Naive B cell (primary cell): ENCODE measurements at regions not wholly inside any gene's neighbourhood (a gene's known extent, or its start where the extent isn't known, plus 50 kb on each side); places are given as distances from the start of the nearest gene placed in this dataset.

Experiments used
- ATAC-seq, 2 donors: fragments of 150-1000 bp; cut with Tn5 transposase; 2 replicates each; pipeline ENCODE4 v1.10.0; 2021; ENCODE audit warnings: low read depth in 2 of 2, mild to moderate bottlenecking in 2 of 2, moderate library complexity in 2 of 2
- DNase-seq: peaks from one replicate; pipeline ENCODE4 v3.0.0; 2022
- H3K27ac Mint-ChIP-seq, 6 donors: one replicate each; pipeline ENCODE4 v1.8.0; 2020 to 2022; ENCODE audit warnings: mild to moderate bottlenecking in 6 of 6, mixed read lengths in 6 of 6, moderate library complexity in 5 of 6, inconsistent platforms in 2 of 6
- H3K27me3 Mint-ChIP-seq, 3 donors: one replicate each; pipeline ENCODE4 v1.8.0; 2021 to 2022; ENCODE audit warnings: mixed read lengths in 3 of 3, mild to moderate bottlenecking in 1 of 3
- H3K36me3 Mint-ChIP-seq, 2 donors: one replicate each; pipeline ENCODE4 v1.8.0; 2020 to 2022; ENCODE audit warnings: mixed read lengths in 2 of 2, inconsistent platforms in 1 of 2, mild to moderate bottlenecking in 1 of 2
- H3K4me1 Mint-ChIP-seq, 3 donors: one replicate each; pipeline ENCODE4 v1.8.0; 2020 to 2022; ENCODE audit warnings: mixed read lengths in 3 of 3, inconsistent platforms in 1 of 3, mild to moderate bottlenecking in 1 of 3, moderate library complexity in 1 of 3
- H3K4me3 Mint-ChIP-seq, 8 donors: one replicate each; pipeline ENCODE4 v1.8.0; 2020 to 2022; ENCODE audit warnings: mild to moderate bottlenecking in 8 of 8, mixed read lengths in 8 of 8, moderate library complexity in 8 of 8, inconsistent platforms in 2 of 8
- H3K9me3 Mint-ChIP-seq, 7 donors: one replicate each; pipeline ENCODE4 v1.8.0; 2020 to 2022; ENCODE audit warnings: mixed read lengths in 7 of 7, mild to moderate bottlenecking in 5 of 7, inconsistent platforms in 2 of 7, moderate library complexity in 1 of 7

DNA sequence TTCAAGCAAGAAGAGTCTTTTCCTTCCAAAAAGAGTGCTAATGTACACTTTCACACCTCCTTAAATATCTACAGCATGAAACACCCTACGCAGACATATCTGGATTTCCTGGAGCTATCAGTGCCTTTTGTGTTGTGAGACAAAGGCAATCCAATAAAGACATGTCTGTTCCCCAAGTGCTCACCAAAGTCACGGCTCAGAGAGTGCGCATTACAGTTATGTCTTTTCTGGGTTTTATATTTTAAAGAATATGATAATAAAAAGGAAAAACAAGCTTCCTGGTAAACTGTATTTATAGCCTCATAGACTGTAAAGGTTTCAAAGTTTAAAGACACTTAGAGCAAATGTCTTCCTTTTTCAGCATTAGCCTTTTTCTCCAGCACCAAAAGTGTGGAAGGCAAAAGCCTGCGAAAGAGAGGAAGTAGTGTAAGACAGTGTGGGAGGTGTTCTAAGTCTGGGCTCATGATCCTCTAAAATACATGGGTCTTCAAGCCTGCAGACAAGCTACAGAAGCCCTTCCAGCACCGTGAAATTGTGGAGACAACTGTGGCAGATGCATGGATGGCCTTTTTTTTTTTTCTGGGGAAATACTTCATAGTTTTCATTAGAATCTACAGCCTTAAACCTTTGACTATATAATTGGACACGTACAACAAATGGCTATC, 135.0 kb upstream of the SLC35B3 start:
- no peak overlapping the region for H3K27ac Mint-ChIP-seq
- H3K36me3 Mint-ChIP-seq: no peaks in the 10 kb centered on the region
- DNase-seq (no peak), ATAC-seq (no peak)
- H3K27me3 Mint-ChIP-seq: no peaks in the 10 kb centered on the region
- peaks cover 0 to 9% (median 4%) of the 10 kb centered on the region in 7 donors for H3K9me3 Mint-ChIP-seq
- H3K4me3 Mint-ChIP-seq: no peak overlapping the region
- no peaks in the 10 kb centered on the region for H3K4me1 Mint-ChIP-seq

DNA sequence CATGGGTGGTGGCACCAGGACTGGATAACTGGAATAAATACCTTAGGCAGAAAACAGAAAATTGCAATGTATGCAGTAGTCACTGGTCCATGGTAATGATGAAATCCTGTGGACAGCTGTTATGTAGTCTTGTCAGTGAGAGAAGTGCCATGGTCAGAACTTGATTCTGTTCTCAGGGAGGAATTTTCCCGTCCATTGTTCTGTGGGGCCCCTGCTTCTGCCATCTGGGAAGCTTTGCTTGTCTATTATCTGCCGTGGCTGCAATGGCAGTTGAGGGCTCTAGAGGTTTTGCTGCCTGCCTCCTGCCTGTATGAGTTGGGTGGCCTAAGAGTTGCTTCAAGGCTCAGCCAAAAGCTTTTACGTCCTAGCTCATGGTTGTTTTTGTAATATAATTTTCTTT, 126.8 kb upstream of the SLC35B3 start:
- H3K36me3 Mint-ChIP-seq: no peaks in the 10 kb centered on the region
- no peaks in the 10 kb centered on the region for H3K4me1 Mint-ChIP-seq
- peaks cover 0 to 8% (median 0%) of the 10 kb centered on the region in 7 donors for H3K9me3 Mint-ChIP-seq
- DNase-seq (no peak), ATAC-seq (no peak)
- H3K27me3 Mint-ChIP-seq: no peaks in the 10 kb centered on the region
- no peak overlapping the region for H3K4me3 Mint-ChIP-seq
- no peak overlapping the region for H3K27ac Mint-ChIP-seq

DNA sequence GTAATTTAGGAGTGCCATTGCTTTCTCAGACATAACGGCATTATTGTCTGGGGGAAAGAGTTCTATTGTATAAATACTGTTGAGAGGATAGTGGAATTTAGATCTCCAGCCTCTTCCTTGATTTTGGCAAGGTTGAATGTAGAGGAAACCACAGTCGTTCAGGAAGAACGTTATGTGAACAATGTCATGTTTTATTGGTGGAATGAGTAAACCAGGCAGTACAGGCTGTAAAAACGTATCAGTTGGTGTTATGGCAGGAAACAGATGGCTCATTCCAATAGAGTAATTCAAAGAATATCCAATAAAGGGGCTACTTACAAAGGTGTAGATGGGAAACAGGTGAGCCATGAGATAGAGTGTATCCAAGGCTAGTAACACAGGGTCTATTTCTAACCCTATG, 123.6 kb upstream of the SLC35B3 start:
- H3K9me3 Mint-ChIP-seq: peaks cover 0 to 5% (median 0%) of the 10 kb centered on the region in 7 donors
- no peaks in the 10 kb centered on the region for H3K4me1 Mint-ChIP-seq
- no peak for DNase-seq

GRCh38 chr6:8557014-8557748, 121.8 kb upstream of the SLC35B3 start:
- Mint-ChIP-seq H3K27me3 (peaks cover 0 to 5% (median 0%) of the 10 kb centered on the region in 3 donors), H3K4me3 (no peak overlapping the region), H3K27ac (no peak overlapping the region), H3K36me3 (no peaks in the 10 kb centered on the region), H3K4me1 (no peaks in the 10 kb centered on the region), H3K9me3 (peaks cover 0 to 5% (median 0%) of the 10 kb centered on the region in 7 donors)
- DNase-seq (no peak), ATAC-seq (no peak)

More for the DNA sequence above, 123.6 kb upstream of the SLC35B3 start:
- H3K27me3 Mint-ChIP-seq: no peaks in the 10 kb centered on the region
- H3K27ac Mint-ChIP-seq: no peak overlapping the region
- H3K36me3 Mint-ChIP-seq: no peaks in the 10 kb centered on the region
- no peak for ATAC-seq
- H3K4me3 Mint-ChIP-seq: no peak overlapping the region

DNA sequence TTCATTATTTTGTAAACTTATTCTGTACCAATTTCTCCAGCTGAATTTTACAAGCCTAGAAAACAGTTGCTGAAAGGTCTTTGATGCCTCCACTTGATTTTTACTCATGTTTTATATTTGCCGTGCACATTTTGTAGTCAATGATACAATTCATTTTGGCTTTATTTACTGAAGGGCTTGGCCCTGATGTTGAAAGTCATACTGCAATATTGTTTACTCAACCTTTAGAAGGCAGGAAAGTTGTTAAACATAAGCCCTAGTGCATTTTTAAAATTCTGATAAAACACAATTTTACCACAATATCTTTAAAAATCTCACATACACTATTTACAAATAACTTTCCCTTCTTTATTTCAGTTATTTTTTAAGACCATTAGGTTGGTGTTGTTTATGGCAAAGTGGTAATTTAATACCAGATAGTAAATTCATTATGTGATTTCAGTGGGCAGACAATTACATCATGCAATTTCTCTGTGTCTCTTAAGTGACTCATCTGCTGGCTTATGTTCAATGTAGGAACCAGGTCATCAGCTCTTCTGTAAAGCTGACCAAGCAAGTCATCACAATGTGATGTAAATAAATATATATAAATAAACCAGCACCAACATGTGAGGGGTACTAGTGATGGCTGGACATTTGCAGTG, 121.1 kb upstream of the SLC35B3 start:
- ATAC-seq (no peak), DNase-seq (no peak)
- Mint-ChIP-seq H3K36me3 (no peaks in the 10 kb centered on the region), H3K27me3 (peaks cover 0 to 5% (median 4%) of the 10 kb centered on the region in 3 donors), H3K4me1 (no peaks in the 10 kb centered on the region), H3K27ac (no peak overlapping the region), H3K9me3 (peaks cover 0 to 5% (median 0%) of the 10 kb centered on the region in 7 donors), H3K4me3 (no peak overlapping the region)

DNA sequence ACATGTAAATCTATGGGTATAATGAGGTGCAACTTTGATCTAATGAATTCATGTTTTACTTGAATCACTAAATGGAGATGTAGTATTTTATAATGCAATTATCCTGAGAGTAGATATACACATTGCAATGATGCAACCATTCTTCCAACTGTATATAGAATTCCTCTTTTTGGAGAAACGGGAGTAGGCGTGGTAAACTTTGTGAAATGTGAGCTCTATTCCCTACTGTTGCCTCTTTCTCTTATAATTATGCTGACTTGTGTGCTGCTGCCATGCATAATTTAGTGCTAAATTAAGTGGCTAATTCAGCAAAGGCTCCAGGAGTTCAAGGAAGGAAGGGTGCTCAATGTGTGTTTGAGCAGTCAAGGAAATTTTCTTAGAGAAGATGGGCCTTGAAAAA, 116.6 kb upstream of the SLC35B3 start:
- no peaks in the 10 kb centered on the region for H3K4me1 Mint-ChIP-seq
- DNase-seq (no peak), ATAC-seq (no peak)
- no peak overlapping the region for H3K27ac Mint-ChIP-seq
- H3K9me3 Mint-ChIP-seq: no peaks in the 10 kb centered on the region
- H3K4me3 Mint-ChIP-seq: no peak overlapping the region
- H3K36me3 Mint-ChIP-seq: no peaks in the 10 kb centered on the region
- H3K27me3 Mint-ChIP-seq: peaks cover 0 to 6% (median 5%) of the 10 kb centered on the region in 3 donors

DNA sequence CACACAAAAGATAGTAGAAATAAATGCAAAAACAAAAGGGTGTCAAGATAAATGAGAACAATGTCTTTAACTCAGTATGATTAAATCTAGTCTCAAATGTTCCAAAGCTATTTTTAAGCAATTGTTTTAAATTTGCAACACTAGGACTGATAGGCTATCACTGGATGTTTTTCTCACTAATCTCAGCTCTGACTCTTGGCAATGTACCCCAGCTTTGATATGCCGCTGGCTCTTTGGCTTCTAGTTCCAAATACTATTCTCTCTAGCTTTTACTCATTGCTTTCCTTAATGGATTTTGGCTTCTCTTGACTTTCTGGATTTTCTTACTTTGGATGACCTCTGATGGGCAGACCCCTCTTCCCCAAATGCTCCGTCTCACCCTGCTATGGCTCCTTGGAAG, 116.0 kb upstream of the SLC35B3 start:
- no peak for DNase-seq
- Mint-ChIP-seq H3K4me3 (no peak overlapping the region), H3K9me3 (no peaks in the 10 kb centered on the region), H3K27ac (no peak overlapping the region), H3K4me1 (no peaks in the 10 kb centered on the region), H3K36me3 (no peaks in the 10 kb centered on the region), H3K27me3 (peaks cover 0 to 6% (median 5%) of the 10 kb centered on the region in 3 donors)
- ATAC-seq: no peak

DNA sequence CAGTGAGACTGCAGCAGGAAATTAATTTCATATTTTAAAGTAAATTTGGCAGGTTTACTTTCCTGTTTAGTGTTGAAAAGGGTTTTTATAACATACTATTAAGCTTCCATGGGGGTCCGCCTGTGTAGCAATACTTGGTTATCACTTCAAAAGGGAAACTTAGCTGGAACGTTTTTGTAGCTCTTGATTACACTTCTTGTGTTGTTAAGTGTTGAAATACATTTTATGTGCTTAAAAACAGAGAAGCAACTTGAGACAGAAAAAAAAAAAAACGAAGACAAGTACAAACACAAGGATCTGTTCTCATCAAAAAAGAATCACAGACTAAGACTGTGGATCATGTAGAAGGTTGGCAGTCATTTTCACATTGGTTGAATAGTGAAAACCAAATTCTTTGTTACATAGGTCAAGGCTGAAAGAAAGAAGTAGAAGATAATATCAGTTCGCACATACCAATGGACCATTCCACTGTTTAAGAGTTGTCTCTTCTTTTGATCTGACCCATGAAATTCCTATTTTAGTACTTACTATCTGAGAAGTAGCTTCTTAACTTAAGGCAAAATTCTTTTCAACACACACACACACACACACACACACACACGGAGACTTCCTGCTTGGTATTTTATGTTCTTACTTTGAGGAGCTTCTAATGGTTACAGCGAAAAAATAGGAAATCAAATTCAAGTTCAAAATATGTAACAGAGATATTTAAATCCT, 113.9 kb upstream of the SLC35B3 start:
- H3K27me3 Mint-ChIP-seq: peaks cover 0 to 6% (median 5%) of the 10 kb centered on the region in 3 donors
- no peak for ATAC-seq
- H3K4me1 Mint-ChIP-seq: no peaks in the 10 kb centered on the region

GRCh38 chr6:8546496-8546895, 111.2 kb upstream of the SLC35B3 start:
- DNase-seq: no peak
- H3K4me1 Mint-ChIP-seq: no peaks in the 10 kb centered on the region
- no peak overlapping the region for H3K4me3 Mint-ChIP-seq
- ATAC-seq: no peak
- peaks cover 0 to 3% (median 0%) of the 10 kb centered on the region in 7 donors for H3K9me3 Mint-ChIP-seq
- no peak overlapping the region for H3K27ac Mint-ChIP-seq
- peaks cover 0 to 2% (median 0%) of the 10 kb centered on the region in 3 donors for H3K27me3 Mint-ChIP-seq
- no peaks in the 10 kb centered on the region for H3K36me3 Mint-ChIP-seq

More for the DNA sequence above, 113.9 kb upstream of the SLC35B3 start:
- H3K27ac Mint-ChIP-seq: peak overlapping the region in 1 of 6 donors; percentile 34
- no peak for DNase-seq
- H3K9me3 Mint-ChIP-seq: no peaks in the 10 kb centered on the region
- H3K4me3 Mint-ChIP-seq: no peak overlapping the region
- no peaks in the 10 kb centered on the region for H3K36me3 Mint-ChIP-seq

- H3K36me3 Mint-ChIP-seq: no peaks in the 10 kb centered on the region
- ATAC-seq: no peak
- H3K4me1 Mint-ChIP-seq: no peaks in the 10 kb centered on the region
- DNase-seq: no peak
- H3K27me3 Mint-ChIP-seq: no peaks in the 10 kb centered on the region
- no peak overlapping the region for H3K4me3 Mint-ChIP-seq
- H3K27ac Mint-ChIP-seq: no peak overlapping the region
- peaks cover under 1 to 12% (median 8%) of the 10 kb centered on the region in 7 donors for H3K9me3 Mint-ChIP-seq
These were observed 110.0 kb upstream of the SLC35B3 start for GRCh38 chr6:8545336-8545735.

DNA sequence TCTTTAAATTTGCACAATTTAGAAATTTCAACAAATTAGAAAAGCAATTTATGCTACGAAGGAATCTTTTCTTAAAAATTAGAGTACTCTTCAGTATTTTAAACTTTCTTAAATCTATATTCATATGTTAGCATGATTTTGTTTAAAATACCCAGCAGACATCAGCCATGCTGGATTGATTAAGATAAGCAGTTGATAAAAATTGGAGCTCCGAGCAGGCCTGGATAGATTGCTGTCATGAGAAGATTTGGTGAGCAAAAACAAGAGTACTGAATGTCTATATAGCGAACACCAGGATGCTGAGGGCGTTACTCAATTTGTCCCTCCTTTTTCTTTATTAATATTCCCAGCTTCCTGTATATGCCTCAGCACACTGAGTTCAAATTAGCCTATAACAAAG, 108.4 kb upstream of the SLC35B3 start:
- Mint-ChIP-seq H3K4me1 (no peaks in the 10 kb centered on the region), H3K4me3 (no peak overlapping the region)

GRCh38 chr6:8539453-8539852, 104.1 kb upstream of the SLC35B3 start:
- Mint-ChIP-seq H3K9me3 (peaks cover 4 to 26% (median 14%) of the 10 kb centered on the region in 7 donors), H3K4me1 (no peaks in the 10 kb centered on the region), H3K27ac (peak overlapping the region in 1 of 6 donors; percentile 22), H3K4me3 (no peak overlapping the region), H3K36me3 (no peaks in the 10 kb centered on the region), H3K27me3 (peaks cover 0 to 7% (median 5%) of the 10 kb centered on the region in 3 donors)
- DNase-seq (no peak), ATAC-seq (no peak)

More for the DNA sequence above, 108.4 kb upstream of the SLC35B3 start:
- Mint-ChIP-seq H3K9me3 (peaks cover 4 to 26% (median 13%) of the 10 kb centered on the region in 7 donors), H3K36me3 (no peaks in the 10 kb centered on the region), H3K27ac (no peak overlapping the region), H3K27me3 (peaks cover 0 to 5% (median 0%) of the 10 kb centered on the region in 3 donors)
- no peak for ATAC-seq
- no peak for DNase-seq

DNA sequence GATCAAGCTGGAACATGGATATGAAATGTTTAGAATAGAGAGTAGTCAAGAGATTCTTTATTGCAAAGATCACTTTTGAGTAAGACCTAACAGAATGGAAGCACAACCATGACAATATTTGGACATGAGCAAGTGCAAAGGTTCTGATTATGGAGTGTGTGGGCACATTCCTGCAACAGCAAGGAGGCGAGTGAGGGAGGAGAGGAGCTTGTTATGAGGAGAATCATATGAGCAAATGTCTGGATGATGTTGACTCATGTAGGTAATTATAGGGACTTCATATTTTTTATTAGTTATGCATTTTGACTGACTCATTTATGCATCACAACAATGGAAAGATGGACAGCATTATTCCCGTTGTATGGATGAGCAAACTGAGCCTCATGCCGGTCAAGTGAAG, 100.8 kb upstream of the SLC35B3 start:
- Mint-ChIP-seq H3K4me1 (no peaks in the 10 kb centered on the region), H3K4me3 (no peak overlapping the region), H3K36me3 (no peaks in the 10 kb centered on the region), H3K9me3 (peaks cover 4 to 21% (median 14%) of the 10 kb centered on the region in 7 donors), H3K27me3 (peaks cover 0 to 7% (median 5%) of the 10 kb centered on the region in 3 donors), H3K27ac (no peak overlapping the region)
- no peak for ATAC-seq
- DNase-seq: no peak
